ENCODE measurements at regions not wholly inside any gene's neighbourhood (a gene's known extent, or its start where the extent isn't known, plus 50 kb on each side); places are given as distances from the start of the nearest gene placed in this dataset.

GRCh38 chr11:33455867-33456463 is 198.8 kb downstream of the HIPK3 start:
- intact Hi-C loops (cut with DNase I), result no loop called here
- H3K4me1 ChIP-seq, result no peaks in the 10 kb centered on the region

GRCh38 chr11:33454264-33454663 is 197.1 kb downstream of the HIPK3 start:
- no peaks in the 10 kb centered on the region for H3K27me3 ChIP-seq
- ATAC-seq (no peak), DNase-seq (no peak)
- intact Hi-C loops (cut with DNase I), result no loop called here
- no peaks in the 10 kb centered on the region for H3K36me3 ChIP-seq (replicated peaks in 1 of 2; ENCODE audit: insufficient read depth in 1 of 2, low read depth in 2 of 2)
- no peak overlapping the region for H3K27ac ChIP-seq
- TF ChIP-seq POLR2A (IDR thresholded peaks at IDR 0.05), result no peak
- H3K9me3 ChIP-seq, result no peaks in the 10 kb centered on the region
- WGBS, 2 donors, result 27 to 31% methylated on average over 1 of the region's 1 CpG
- H3K4me3 ChIP-seq, result no peak overlapping the region
- H3K4me1 ChIP-seq, result no peaks in the 10 kb centered on the region

More at GRCh38 chr11:33455867-33456463, 198.8 kb downstream of the HIPK3 start:
- Histone ChIP-seq H3K36me3 (replicated peaks in 1 of 2; ENCODE audit: insufficient read depth in 1 of 2, low read depth in 2 of 2) (no peaks in the 10 kb centered on the region), H3K27ac (no peak overlapping the region), H3K27me3 (no peaks in the 10 kb centered on the region), H3K9me3 (no peaks in the 10 kb centered on the region), H3K4me3 (no peak overlapping the region)
- ATAC-seq (no peak), DNase-seq (no peak)
- 49 to 51% methylated on average over 4 of the region's 4 CpGs for WGBS, 2 donors
- TF ChIP-seq CTCF (IDR thresholded peaks at IDR 0.05) (no peak), POLR2A (IDR thresholded peaks at IDR 0.05) (no peak)

GRCh38 chr11:33452836-33453624 is 195.8 kb downstream of the HIPK3 start:
- 79% methylated on average over 3 of the region's 3 CpGs for WGBS, 2 donors
- Histone ChIP-seq H3K27ac (no peak overlapping the region), H3K36me3 (replicated peaks in 1 of 2; ENCODE audit: insufficient read depth in 1 of 2, low read depth in 2 of 2) (no peaks in the 10 kb centered on the region), H3K4me1 (no peaks in the 10 kb centered on the region), H3K27me3 (no peaks in the 10 kb centered on the region), H3K4me3 (no peak overlapping the region), H3K9me3 (no peaks in the 10 kb centered on the region)
- ATAC-seq (no peak), DNase-seq (no peak)
- intact Hi-C loops (cut with DNase I), result no loop called here
- no peak for TF ChIP-seq CTCF (IDR thresholded peaks at IDR 0.05)
- no peak for TF ChIP-seq POLR2A (IDR thresholded peaks at IDR 0.05)

GRCh38 chr11:33451364-33451763 is 194.2 kb downstream of the HIPK3 start:
- Histone ChIP-seq H3K9me3 (no peaks in the 10 kb centered on the region), H3K4me3 (no peak overlapping the region), H3K36me3 (replicated peaks in 1 of 2; ENCODE audit: insufficient read depth in 1 of 2, low read depth in 2 of 2) (no peaks in the 10 kb centered on the region), H3K27me3 (no peaks in the 10 kb centered on the region), H3K4me1 (no peaks in the 10 kb centered on the region), H3K27ac (no peak overlapping the region)
- DNase-seq, result no peak
- intact Hi-C loops (cut with DNase I), result no loop called here
- 66 to 72% methylated on average over 2 of the region's 2 CpGs for WGBS, 2 donors
- no peak for ATAC-seq
- no peak for TF ChIP-seq CTCF (IDR thresholded peaks at IDR 0.05)
- no peak for TF ChIP-seq POLR2A (IDR thresholded peaks at IDR 0.05)

GRCh38 chr11:33449798-33450197 is 192.6 kb downstream of the HIPK3 start:
- ATAC-seq (no peak), DNase-seq (no peak)
- Histone ChIP-seq H3K4me3 (no peak overlapping the region), H3K27me3 (no peaks in the 10 kb centered on the region), H3K4me1 (no peaks in the 10 kb centered on the region), H3K36me3 (replicated peaks in 1 of 2; ENCODE audit: insufficient read depth in 1 of 2, low read depth in 2 of 2) (no peaks in the 10 kb centered on the region), H3K9me3 (no peaks in the 10 kb centered on the region), H3K27ac (no peak overlapping the region)
- TF ChIP-seq CTCF (IDR thresholded peaks at IDR 0.05) (no peak), POLR2A (IDR thresholded peaks at IDR 0.05) (no peak)
- intact Hi-C loops (cut with DNase I), result no loop called here
- WGBS, 2 donors, result 33 to 37% methylated on average over 3 of the region's 3 CpGs

All from body of pancreas (tissue), 4 donors.